NCI-H1694 treated with DMSO at 0.1 percent for 48 hours (cell line): ENCODE measurements at regions not wholly inside any gene's neighbourhood (a gene's known extent, or its start where the extent isn't known, plus 50 kb on each side); places are given as distances from the start of the nearest gene placed in this dataset.

Experiments
- DNase-seq: peaks from one replicate; lab custom pipeline; 2025; lab: John Stamatoyannopoulos, UW

- no peak for DNase-seq
Measured at GRCh38 chr10:61000769-61001730, 57.1 kb upstream of the RHOBTB1 start.

DNA sequence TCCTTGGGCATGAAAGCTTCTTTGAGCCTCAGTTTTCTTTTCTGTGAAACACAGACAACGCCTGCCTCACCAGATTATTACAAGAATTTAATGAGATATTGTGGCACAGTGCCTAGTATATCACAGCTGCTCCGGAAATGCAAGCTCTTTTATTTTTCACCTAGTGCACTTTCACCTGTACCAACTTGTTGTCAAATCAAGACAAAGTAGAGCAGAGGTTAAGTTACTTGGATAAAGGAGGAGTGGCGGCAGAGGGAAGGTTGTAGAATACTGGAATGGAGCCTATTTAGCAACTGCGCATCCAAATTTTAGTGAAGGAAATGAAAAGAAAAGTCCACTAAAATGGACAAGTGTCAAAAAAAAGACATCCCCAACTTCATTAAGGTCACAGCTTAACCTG lies 54.9 kb upstream of the RHOBTB1 start:
- no peak for DNase-seq

DNA sequence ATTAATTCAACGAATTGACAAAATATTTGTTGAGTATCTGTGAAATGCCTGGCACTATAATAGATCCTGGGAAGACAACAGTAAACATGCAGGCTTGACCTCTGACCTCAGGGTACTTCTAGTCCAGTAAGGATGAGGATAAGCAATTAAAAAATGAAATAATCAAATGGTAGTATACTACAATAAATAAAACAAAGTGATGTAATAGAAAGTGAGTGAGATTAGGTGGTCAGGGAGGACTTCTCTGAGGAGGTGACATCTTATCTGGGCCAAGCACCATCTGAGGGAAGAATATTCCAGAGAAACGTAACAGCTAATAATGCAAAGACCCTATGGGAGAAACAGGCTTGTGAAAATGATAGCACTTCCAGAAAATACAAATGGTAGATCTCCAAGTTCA lies 50.1 kb upstream of the RHOBTB1 start:
- no peak for DNase-seq
